ENCODE measurements at regions not wholly inside any gene's neighbourhood (a gene's known extent, or its start where the extent isn't known, plus 50 kb on each side); places are given as distances from the start of the nearest gene placed in this dataset.

GRCh38 chr1:36636206-36636605 lies 153.5 kb upstream of the CSF3R start:
- no peaks in the 10 kb centered on the region for H3K27me3 ChIP-seq (ENCODE audit: control insufficient read depth, insufficient read depth, low read length)
- no peak overlapping the region for H4K5ac ChIP-seq (ENCODE audit: low read depth, low read length)
- H2BK20ac ChIP-seq (ENCODE audit: low read depth, low read length) = no peak overlapping the region
- DNase-seq (no peak), ATAC-seq (ENCODE audit: low read depth) (no peak)
- H3K9me3 ChIP-seq (ENCODE audit: control insufficient read depth, insufficient read depth, low read length) = no peaks in the 10 kb centered on the region
- no peak overlapping the region for H4K91ac ChIP-seq (ENCODE audit: insufficient read depth, low read depth, low read length)
- no peak overlapping the region for H3K18ac ChIP-seq (ENCODE audit: low read depth, low read length)
- no peak overlapping the region for H3K9ac ChIP-seq (ENCODE audit: low read depth, low read length)
- H3K4me2 ChIP-seq (ENCODE audit: low read depth, low read length) = no peak overlapping the region
- no peaks in the 10 kb centered on the region for H4K20me1 ChIP-seq (ENCODE audit: insufficient read depth, low read length)
- 90% methylated on average over 2 of the region's 10 CpGs; no CpG with 5 or more reads in 1 of the 2 experiments for WGBS, 2 experiments (ENCODE audit: extremely low coverage in 2 of 2, insufficient read length in 1 of 2)
- H3K4ac ChIP-seq (ENCODE audit: low read depth, low read length) = no peak overlapping the region
- H2BK5ac ChIP-seq (ENCODE audit: low read depth, low read length, poor library complexity, severe bottlenecking) = no peak overlapping the region
- H3K56ac ChIP-seq (ENCODE audit: extremely low read depth, insufficient read depth, low read length) = no peak overlapping the region
- H2AFZ ChIP-seq (replicated peaks; ENCODE audit: low read length, poor library complexity) = no peak overlapping the region
- H3K4me1 ChIP-seq (ENCODE audit: control insufficient read depth, insufficient read depth, low read length) = peaks cover 3% of the 10 kb centered on the region; the same call in 1 of the 2 replicates
- BruUV-seq (replicated peaks) = no TSS peak
- no peak overlapping the region for H2AK5ac ChIP-seq (ENCODE audit: low read depth, low read length)
- in situ Hi-C loops (cut with MboI; ENCODE audit: low sequenced_read_pairs) = no loop called here
- no peak overlapping the region for H3K14ac ChIP-seq (replicated peaks; ENCODE audit: low read depth, low read length)
- ChIA-PET POLR2A (ENCODE audit: unreplicated experiment) (no interaction called here), CTCF (no interaction called here)
- H3K79me1 ChIP-seq (ENCODE audit: low read depth in 1 of 2, low read length in 2 of 2) = no peaks in the 10 kb centered on the region
- TF ChIP-seq SMC3 (IDR thresholded peaks at IDR 0.05; ENCODE audit: low read depth, low read length) (no peak), CHD1 (IDR thresholded peaks at IDR 0.05; ENCODE audit: low read depth, low read length) (no peak), NFE2L2 (IDR thresholded peaks at IDR 0.05; ENCODE audit: low read depth, low read length) (no peak), USF2 (IDR thresholded peaks at IDR 0.05; ENCODE audit: low read depth, low read length) (no peak), CTCF (conservative IDR thresholded peaks at IDR 0.05; ENCODE audit: low read depth, low read length) (no peak), RAD21 (IDR thresholded peaks at IDR 0.05; ENCODE audit: low read length) (no peak), RCOR1 (IDR thresholded peaks at IDR 0.05; ENCODE audit: insufficient replicate concordance, low read length) (no peak), FOS (IDR thresholded peaks at IDR 0.05; ENCODE audit: low read depth, low read length) (no peak), CEBPB (IDR thresholded peaks at IDR 0.05; ENCODE audit: low read depth, low read length) (no peak), BHLHE40 (IDR thresholded peaks at IDR 0.05; ENCODE audit: low read depth, low read length) (no peak), MXI1 (IDR thresholded peaks at IDR 0.05; ENCODE audit: borderline replicate concordance, low read depth, low read length) (no peak), RFX5 (IDR thresholded peaks at IDR 0.05; ENCODE audit: low read depth, low read length) (no peak), MAFK (IDR thresholded peaks at IDR 0.05; ENCODE audit: low read depth, low read length) (no peak), POLR2A (IDR thresholded peaks at IDR 0.05; ENCODE audit: low read depth, low read length) (no peak), ELK1 (IDR thresholded peaks at IDR 0.05; ENCODE audit: borderline replicate concordance, low read depth, low read length) (no peak)
- no peak overlapping the region for H4K8ac ChIP-seq (ENCODE audit: low read depth in 2 of 2, low read length in 2 of 2)
- no peak overlapping the region for H2AK9ac ChIP-seq (replicated peaks; ENCODE audit: low read depth, low read length, poor library complexity)
- dilution Hi-C loops (cut with HindIII; ENCODE audit: low sequenced_read_pairs, unreplicated experiment) = no loop called here
- no peak overlapping the region for H3K23ac ChIP-seq (ENCODE audit: low read depth, low read length)
- H3K4me3 ChIP-seq (ENCODE audit: insufficient read depth, low read depth, low read length) = no peak overlapping the region
- no peaks in the 10 kb centered on the region; the same call in 1 of the 2 replicates for H3K9me1 ChIP-seq (ENCODE audit: insufficient read depth, low read length)
- no peak overlapping the region for H2BK120ac ChIP-seq (ENCODE audit: low read depth, low read length)
- intact Hi-C loops (cut with micrococcal nuclease) = no loop called here
- H3K27ac ChIP-seq (ENCODE audit: insufficient read depth, low read length) = no peak overlapping the region
- no peak overlapping the region for H2BK15ac ChIP-seq (ENCODE audit: low read depth, low read length)
- H3K36me3 ChIP-seq (ENCODE audit: control insufficient read depth, insufficient read depth, low read length) = no peaks in the 10 kb centered on the region

All from IMR-90 (cell line).